SKM-1 treated with dmso at 0.1 percent for 144 hours (cell line): ENCODE measurements at regions not wholly inside any gene's neighbourhood (a gene's known extent, or its start where the extent isn't known, plus 50 kb on each side); places are given as distances from the start of the nearest gene placed in this dataset.
"Not testable (repeated sequence)": the region's sequence is repeated elsewhere in the genome, so short reads cannot be mapped to it uniquely, and the experiment has no call there.

Experiments used
- DNase-seq: peaks from one replicate; lab custom pipeline; 2025; ENCODE audit not compliant: unreplicated experiment; lab: John Stamatoyannopoulos, UW

DNA sequence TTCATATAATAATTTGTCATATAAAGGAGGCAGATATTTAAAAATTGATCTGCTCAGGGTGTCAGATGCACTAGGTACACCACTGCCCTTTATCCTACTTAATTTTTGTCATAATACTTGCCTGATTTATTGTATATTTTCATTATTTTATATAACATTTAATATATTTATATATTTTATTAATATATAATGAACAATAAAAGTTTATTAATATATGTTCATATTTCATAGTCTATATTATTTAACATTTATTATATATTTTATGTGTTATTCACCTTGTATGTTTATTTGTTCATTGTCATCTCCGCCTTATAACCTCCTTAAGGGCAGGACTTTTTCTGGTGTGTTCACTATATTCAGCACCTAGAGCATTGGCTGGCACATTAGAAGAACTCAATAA lies 232.4 kb upstream of the AMIGO2 start:
- no peak for DNase-seq

DNA sequence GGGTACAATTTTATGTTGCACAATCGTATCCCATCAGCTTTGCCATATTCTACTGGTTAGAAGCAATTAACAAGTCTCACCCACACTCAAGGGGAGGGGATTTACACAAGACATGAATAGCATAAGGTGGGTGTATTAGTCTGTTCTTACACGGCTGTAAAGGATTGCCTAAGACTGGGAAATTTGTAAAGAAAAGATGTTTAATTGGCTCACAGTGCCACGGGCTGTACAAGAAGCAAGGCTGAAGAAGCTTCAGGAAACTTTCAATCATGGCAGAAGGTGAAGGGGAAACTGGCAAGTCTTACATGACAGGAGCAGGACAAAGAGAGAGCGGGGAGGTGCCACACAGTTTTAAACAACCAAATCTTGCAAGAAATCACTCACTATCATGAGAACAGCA lies 231.8 kb upstream of the AMIGO2 start:
- DNase-seq = no peak

DNA sequence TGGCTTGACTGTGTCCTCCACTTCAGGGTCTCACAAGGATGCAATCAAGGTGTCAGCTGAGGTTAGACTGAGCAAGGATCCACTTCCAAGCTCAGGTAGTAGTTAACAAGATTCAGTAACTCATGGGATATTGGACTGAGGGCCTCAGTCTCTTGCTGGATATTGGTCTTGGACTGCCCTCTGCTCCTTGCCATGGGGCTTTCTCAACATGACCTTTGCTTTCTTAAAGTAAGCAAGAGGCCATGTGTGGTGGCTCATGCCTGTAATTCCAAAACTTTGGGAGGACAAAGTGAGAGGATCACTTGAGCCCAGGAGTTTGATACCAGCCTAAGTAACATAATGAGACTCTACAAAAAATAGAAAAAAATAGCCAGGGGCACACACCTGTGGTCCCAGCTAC lies 231.3 kb upstream of the AMIGO2 start:
- DNase-seq = no peak

DNA sequence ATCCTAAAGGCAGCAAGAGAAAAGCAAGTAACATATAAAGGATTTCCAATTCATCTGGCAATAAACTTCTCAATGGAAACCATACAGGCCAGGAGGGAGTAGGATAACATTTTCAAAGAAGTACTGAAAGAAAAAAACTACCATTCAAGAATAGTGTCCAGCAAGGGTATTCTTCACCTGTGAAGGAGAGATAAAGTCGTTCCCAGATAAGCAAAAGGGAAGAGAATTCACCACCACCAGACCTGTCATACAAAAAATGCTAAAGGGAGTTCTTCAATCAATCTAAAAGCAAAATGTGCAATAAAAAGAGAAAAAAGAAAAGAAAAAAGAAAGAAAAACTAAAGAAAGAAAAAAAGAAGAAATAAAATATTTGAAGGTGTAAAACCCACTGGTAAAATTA lies 228.9 kb upstream of the AMIGO2 start:
- DNase-seq = no peak

DNA sequence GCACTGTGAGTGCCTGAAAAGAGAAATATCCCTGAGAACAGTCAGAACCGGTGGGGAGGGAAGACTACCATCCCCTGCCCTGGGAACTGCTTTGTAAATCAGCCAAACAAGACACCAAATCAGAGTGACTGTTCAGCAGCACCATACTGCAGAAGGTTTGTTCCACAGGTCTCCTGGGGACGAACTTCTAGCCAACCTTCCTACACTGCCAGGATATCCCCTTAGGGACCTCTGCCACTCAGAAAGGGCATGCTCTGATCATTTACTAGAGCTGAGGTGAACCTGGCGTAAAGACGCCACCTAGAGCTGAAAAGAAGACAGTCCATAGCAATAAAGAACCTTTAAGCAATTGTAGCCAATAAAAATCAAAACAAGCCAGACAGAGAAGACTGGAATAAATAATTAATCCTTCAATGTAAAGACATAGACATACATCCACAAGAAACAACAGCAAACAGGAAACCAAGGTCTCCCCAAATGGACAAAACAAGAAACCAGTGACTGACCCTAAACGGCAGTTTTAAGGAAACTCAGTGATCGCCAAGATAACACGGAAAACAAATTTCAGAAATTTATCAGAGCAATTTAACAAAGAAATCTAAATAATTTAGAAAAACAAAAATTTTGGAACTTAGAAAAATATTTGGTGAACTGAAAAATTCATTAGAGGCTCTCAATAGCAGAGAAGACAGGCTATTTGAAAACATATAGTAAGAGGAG lies 228.1 kb upstream of the AMIGO2 start:
- peak; percentile 47 for DNase-seq

DNA sequence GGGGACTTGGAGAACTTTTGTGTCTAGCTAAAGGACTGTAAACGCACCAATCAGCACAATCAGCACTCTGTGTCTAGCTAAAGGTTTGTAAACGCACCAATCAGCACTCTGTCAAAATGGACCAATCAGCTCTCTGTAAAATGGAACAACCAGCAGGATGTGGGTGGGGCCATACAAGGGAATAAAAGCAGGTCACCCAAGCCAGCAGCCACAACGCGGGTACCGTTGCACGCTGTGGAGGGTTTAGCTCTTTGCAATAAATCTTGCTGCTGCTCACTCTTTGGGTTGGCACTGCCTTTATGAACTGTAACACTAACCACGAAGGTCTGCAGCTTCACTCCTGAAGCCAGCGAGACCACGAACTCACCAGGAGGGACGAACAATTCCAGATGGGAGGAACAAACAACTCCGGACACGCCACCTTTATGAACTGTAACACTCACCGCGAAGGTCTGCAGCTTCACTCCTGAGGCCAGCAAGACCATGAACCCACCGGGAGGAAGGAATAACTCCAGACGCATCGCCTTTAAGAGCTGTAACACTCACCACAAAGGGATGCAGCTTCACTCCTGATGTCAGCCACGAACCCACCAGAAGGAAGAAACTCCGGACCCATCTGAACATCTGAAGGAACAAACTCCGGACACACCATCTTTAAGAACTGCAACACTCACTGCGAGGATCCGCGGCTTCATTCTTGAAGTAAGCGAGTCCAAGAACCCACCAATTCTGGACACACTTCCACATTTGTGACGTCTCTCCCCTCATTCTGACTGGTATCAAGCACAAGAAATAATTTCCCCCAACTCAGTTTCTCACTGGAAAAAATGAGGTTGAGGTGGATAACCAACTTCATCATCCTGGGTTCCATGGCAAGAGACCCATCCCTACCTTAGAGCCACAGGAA lies 227.3 kb upstream of the AMIGO2 start:
- DNase-seq = not testable (repeated sequence)

DNA sequence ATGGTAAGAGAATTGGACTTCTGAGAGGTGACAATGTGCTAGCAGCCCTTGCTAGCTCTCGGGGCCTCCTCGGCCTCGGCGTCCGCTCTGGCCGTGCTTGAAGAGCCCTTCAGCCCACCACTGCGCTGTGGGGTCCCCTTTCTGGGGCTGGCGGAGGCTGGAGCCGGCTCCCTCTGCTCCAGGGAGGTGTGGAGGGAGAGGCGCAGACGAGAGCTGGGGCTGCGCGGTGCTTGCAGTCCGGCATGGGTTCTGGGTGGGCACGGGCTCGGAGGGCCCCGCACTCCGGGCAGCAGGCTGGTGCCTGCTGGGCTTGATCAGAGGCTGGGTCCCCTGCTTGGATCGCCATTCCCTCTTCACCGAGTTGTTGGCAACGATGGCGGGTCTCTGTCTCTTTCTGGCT lies 226.4 kb upstream of the AMIGO2 start:
- no peak for DNase-seq

DNA sequence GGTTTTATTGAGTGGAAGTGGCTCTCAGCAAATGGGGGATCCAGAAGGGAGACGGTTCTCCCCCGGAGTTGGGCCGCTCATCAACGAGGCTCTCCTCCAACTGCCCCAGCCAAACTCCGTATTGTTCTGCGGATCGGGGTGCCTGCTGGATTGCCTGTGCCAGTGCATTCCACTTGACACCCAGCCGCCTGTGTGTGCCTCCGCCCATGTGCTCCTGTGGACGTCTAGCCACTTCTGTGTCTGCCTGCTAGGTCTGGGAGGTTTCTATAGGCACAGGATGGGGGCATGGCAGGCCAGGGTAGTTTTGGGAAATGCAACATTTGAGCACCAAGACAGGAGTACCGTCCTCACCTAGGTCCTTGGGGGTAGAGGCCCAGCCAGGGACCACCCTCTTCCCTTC lies 225.7 kb upstream of the AMIGO2 start:
- no peak for DNase-seq

DNA sequence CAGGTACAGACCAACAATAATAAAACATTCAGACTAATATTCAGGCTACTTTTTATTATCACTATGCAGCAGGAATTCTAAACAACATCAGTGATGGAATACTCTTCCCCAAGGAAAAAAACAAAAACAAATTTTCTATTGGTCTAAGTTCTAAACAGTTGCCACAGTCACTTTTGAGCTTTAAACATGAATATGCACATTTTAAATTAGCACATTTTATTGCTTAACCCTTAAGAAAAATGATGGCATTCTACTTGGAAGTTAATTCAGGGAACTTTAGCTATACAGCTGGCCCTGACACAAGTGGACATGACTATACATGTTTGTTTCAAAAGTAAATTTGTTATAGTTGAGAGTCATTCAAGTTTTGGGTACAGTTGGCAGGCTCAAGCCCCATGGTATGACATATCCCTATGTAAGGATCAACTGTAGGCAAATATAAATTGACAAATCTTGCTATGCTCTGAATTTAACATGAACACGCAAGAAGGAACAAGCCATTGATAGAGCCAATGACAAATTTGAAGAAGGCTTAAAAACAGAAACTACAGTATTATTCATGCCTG lies 224.3 kb upstream of the AMIGO2 start:
- DNase-seq = no peak

DNA sequence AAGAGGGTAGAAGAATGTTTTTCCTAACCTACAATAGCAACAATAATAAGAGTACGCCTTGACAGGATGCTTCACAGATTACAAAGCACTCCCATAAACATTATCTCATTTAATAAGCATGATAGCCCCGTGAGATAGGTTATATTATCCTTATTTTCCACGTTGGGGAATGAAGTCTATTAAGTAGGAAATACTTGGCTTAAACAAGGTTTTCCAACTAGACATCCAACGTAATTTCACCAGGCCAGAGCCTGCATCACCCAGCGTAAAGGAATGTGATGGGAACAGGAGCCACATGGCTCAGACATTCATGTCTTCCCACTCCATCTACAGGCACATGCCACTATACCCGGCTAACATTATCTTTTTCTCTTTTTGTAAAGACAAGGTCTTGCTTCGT lies 223.4 kb upstream of the AMIGO2 start:
- DNase-seq = no peak

DNA sequence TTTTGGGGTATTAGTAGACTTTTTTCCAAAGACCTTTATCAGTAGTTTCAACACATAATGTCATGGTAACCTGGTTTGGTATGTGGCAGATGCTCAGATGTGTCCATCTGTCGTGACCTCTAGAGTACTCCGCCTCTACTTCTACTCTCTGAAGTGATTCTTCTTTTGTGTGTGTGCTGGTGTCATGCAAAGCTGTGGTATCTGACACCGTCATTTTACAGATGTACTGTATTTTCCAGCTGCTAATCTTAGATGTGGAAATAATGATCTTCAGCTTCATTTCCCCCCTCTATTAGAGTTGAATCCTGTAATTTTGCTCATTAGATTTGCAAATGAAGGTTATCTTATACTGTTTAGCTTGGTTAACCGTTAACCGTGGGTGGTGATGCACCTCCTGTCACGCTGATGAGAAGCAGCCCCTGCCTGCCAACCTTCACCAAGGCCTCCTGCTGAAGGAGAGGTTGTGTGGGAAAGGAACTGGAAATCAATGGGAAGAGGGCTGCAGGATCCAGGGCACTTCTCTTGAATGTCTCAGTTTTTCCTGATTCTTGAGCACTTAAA lies 222.4 kb upstream of the AMIGO2 start:
- no peak for DNase-seq

DNA sequence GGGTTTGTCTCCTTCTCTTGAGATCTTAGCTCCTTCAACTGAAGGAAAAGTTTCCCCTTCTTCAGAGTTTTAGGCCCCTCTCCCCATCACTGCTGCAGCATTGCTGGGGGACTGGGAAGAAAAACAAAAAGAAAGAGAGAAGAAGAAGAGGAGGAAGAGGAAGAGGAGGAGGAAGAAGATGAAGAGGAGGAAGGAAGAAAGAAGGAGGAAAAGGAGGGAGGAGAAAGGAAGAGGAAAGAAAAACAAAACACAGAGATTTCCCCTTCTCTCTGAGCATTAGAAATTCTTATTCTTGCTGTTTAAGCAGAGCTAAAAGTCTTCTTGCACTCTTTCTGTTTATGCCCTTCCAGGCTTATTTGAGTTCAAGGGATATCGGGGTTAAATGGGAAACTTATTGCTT lies 219.8 kb upstream of the AMIGO2 start:
- DNase-seq = no peak

DNA sequence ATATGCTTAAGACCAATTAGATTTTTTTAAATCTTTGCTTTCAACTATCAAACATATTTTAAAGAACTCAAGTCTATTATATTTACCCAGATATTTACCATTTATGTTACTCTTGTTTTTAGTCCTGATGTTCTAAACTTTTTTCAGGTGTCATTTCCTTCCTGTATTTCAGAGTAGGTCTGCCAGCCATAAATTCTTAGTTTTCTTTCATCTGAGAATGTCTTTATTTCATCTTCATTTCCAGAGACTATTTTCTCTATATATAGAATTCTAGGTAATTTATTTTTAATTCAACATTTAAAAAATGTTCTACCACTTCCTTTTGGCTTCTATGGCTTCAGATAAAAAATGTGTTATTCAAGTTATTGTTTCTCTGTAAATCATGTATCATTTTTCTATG lies 218.2 kb upstream of the AMIGO2 start:
- no peak for DNase-seq

DNA sequence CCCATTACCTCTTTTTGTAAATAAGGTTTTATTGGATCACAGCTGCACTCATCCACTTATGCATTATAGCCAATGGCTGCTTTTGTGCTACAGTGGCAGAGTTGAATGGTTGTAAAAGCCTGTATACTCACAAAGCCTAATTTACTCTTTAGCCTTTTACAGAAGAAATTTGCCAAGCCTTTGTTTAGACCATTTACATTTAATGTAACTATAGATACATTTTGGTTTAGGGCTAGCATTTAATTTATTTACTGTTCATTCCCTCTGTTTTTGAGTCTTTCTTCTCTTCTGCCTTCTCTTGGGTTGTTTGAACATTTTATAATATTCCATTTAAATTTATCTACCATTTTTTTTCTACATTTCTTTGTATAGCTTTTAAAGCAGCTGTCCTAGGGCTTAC lies 217.1 kb upstream of the AMIGO2 start:
- no peak for DNase-seq

DNA sequence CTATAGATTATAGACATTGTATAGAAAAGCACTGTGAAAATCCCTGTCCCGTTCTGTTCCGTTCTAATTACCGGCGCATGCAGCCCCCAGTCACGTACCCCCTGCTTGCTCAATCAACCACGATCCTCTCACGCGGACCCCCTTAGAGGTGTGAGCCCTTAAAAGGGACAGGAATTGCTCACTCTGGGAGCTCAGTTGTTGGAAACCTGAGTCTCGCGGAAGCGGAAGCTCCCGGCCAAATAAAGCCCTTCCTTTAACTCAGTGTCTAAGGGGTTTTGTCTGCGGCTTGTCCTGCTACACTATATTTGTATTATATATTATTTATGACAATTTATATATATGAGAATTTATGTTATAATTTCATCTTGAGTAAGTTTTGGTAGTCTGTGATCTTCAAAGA lies 213.6 kb upstream of the AMIGO2 start:
- DNase-seq = no peak

DNA sequence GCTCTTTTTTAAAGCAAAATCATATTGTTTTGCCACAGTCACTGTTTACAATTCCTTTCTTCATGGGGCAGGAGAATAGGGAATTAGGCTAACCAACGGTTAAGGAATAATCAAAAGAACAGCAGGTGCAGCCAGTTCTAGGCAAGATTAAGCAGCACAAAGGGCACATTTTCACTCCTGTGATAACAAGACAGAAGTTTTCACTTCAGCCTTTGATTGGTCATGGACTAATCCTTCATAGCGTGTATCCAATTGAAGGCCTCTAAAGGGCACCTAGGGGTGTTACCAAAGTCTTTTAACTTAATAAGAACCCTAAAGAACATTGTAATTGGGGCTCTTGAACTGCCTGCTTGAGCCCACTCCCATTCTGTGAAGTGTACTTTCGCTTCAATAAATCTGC lies 206.9 kb upstream of the AMIGO2 start:
- no peak for DNase-seq
